ENCODE measurements at regions not wholly inside any gene's neighbourhood (a gene's known extent, or its start where the extent isn't known, plus 50 kb on each side); places are given as distances from the start of the nearest gene placed in this dataset.

- TF ChIP-seq RFX5 (IDR thresholded peaks at IDR 0.05; ENCODE audit: low read depth, low read length) (no peak), POLR2A (conservative IDR thresholded peaks at IDR 0.05) (no peak), NFE2L1 (tag; IDR thresholded peaks at IDR 0.05; ENCODE audit: borderline replicate concordance, low read depth) (no peak), ZNF398 (CRISPR knock-in tag; IDR thresholded peaks at IDR 0.05) (no peak), ZNF511 (CRISPR knock-in tag; IDR thresholded peaks at IDR 0.05) (no peak), ATF4 (CRISPR knock-in tag; IDR thresholded peaks at IDR 0.05) (no peak), NRF1 (conservative IDR thresholded peaks at IDR 0.05 in 1 of 2, IDR thresholded peaks at IDR 0.05 in 1 of 2) (no peak), CTCF (IDR thresholded peaks at IDR 0.05 in 2 of 3, conservative IDR thresholded peaks at IDR 0.05 in 1 of 3; ENCODE audit: insufficient read depth in 2 of 3, low read depth in 1 of 3, low read length in 3 of 3) (no peak), ZNF780A (CRISPR knock-in tag; IDR thresholded peaks at IDR 0.05) (no peak), MNT (conservative IDR thresholded peaks at IDR 0.05) (no peak), CREB1 (IDR thresholded peaks at IDR 0.05) (no peak), CREB1 (CRISPR knock-in tag; IDR thresholded peaks at IDR 0.05) (no peak), NFATC3 (IDR thresholded peaks at IDR 0.05) (no peak)
- TF ChIP-seq, protein P1, sequence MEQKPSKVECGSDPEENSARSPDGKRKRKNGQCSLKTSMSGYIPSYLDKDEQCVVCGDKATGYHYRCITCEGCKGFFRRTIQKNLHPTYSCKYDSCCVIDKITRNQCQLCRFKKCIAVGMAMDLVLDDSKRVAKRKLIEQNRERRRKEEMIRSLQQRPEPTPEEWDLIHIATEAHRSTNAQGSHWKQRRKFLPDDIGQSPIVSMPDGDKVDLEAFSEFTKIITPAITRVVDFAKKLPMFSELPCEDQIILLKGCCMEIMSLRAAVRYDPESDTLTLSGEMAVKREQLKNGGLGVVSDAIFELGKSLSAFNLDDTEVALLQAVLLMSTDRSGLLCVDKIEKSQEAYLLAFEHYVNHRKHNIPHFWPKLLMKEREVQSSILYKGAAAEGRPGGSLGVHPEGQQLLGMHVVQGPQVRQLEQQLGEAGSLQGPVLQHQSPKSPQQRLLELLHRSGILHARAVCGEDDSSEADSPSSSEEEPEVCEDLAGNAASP (IDR thresholded peaks at IDR 0.05) = no peak
Observed at GRCh38 chr2:239693330-239693729, 292.5 kb upstream of the HDAC4 start.
